Stimulated activated CD8-positive, alpha-beta memory T cell treated with anti-CD3 and anti-CD28 coated beads, Interleukin-15, amount 100 ng/mL, for 4 hours (primary cell): ENCODE measurements at regions not wholly inside any gene's neighbourhood (a gene's known extent, or its start where the extent isn't known, plus 50 kb on each side); places are given as distances from the start of the nearest gene placed in this dataset.
"Not testable (repeated sequence)": the region's sequence is repeated elsewhere in the genome, so short reads cannot be mapped to it uniquely, and the experiment has no call there.

Source experiments
- DNase-seq, 2 donors: peaks; one replicate each; pipeline ENCODE4 v3.0.0-alpha.2; 2020; ENCODE audit warnings: low read depth in 2 of 2

DNA sequence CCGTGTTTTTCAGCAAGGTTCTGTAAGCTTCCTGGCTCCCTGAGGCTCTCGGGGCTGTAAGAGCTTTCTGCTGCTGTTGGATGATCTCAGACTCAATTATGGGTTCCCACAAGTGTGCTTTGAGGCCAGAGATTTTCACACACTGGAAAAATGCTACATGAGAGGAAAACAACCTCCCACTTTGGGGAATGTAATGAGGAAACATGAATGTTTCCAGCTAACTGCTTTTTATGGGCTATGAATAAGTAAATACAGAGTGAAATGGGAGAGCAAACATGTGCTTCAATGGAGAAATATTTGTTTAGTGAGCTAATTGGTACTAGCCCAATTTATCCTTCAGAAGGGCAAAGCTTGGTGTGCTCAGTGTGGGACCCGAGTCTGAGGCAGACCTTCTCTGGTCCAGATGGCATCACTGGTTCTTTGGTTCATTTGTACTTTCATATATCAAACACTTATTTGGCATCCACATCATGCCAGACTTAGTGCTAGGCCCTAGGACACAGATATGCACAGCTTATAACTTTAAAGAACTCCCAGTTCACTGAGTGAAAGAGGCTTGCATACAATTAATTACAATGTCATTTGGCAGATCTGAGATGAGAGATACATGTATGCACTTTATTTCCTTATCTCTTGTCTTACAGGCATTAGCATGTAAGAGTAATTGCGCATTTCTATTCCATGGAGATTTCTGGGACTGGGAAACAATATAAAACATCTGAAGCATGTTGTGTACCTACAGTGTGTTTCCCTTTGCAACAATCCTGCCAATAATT is 248.8 kb downstream of the RDH14 start:
- DNase-seq: no peak

DNA sequence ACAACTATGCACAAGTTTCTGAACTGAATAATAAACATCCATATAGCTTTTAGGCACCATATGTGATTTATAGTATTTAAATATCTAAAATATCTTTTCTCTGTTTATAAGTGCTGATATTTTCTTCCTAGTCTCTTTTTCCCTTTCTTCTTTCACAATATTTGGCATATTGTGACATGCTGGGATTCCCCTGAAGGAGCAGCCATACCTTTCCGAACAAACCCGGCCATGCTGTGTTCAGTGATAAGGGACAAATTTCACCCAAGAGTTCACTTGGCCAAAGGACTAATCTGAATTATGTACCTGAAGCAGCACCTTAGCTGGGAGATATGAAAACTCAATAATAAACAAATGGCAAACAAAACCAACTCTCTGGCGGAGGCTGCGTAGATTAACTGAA is 250.8 kb downstream of the RDH14 start:
- no peak for DNase-seq

DNA sequence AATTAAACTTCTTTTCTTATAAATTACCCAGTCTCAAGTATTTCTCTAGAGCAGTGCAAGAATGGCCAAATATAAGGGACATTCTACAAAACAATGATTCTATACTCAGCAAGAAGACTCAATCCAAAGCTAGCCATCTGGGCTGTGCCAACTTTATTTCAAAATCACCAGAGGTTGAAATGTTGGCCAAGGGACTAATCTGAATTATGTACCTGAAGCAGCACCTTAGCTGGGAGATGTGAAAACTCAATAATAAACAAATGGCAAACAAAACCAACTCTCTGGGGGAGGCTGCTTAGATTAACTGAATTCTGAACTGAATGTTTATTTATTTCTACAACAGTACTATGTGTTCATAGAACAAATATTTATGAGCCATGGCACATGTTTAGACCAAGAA is 251.3 kb downstream of the RDH14 start:
- DNase-seq: no peak

DNA sequence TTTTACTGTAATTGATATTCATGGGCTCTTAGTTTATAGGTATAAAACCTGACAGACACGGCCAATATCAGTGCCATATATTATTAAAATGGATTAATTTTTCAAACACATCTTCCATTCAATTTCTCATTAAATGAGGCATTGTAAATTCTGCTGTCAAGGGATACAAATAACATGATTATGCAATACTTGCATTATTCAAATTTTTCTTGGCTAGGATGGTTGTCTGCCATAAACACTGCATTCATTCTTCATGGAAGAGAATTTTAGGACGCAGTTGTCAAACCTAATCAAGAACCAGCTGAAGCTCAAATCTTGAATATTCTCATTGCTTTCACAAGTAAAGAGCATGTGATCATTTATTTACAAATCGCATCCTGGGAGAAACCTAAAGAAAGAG is 255.6 kb downstream of the RDH14 start:
- no peak for DNase-seq

DNA sequence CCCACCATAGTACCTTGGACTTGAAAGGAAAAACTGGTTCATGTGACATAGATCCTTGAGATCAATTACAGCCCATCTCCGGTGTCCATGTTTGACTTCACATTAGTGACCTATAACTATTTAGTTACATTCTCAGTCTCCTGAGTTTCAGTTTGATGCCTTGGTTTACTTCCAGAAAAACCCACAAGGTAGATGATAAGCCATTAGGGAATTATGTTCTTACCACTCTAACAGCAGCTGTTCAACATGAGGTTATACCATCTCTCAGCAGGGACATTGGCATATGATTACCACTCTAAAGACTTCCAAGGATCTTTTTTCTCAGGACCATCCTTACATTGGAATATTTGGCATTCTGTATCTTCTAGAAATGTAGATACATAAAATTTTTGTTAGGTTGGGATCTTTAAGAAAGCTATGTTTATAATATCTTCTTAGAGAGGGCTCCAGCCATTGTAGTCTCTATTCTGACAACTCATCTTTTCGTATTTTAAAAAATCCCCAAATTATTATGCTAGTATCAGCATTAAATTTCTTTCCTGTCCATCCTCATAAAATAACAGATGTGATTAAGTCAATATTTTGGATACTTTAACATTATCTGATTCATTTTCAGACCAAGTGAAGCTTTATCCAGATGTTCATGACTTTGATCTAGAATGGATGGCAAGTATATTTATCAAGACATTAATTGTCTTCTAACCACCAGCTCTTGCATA is 258.9 kb downstream of the RDH14 start:
- DNase-seq: no peak

DNA sequence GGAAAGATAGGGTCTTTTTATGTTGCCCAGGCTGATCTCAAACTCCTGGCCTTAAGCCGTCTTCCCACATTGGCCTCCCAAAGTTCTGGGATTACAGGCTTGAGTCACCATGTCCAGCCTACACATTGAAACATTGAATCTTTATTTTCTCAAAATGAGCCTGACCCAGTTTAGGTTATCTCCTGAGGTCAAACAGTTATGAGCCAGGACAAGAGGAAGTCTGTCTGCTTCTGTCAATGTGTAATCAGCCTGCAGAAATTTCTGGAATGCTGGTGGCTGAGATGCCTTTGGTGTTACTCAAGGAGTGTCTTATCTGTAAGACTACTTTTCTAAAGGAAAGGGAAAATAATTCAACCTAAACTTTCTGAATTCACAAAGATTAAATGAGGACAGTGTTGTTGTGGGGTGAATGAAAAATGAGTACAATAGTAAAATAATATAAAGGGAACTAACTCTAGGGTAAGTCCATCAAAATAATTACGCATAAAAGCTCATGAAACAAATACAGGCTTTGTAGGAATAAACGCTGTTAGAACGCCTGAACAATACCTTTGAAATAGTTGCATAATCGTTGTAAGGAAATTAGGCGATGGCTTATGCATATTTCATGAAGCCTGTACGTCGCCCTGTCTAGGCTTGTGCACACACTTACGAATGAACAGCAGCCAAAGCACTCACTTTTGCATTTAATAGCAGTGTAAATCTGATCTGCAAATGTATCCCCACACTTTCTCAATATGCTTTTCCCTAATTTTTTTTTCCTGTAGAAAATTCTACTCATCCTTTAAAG is 260.8 kb downstream of the RDH14 start:
- no peak for DNase-seq

DNA sequence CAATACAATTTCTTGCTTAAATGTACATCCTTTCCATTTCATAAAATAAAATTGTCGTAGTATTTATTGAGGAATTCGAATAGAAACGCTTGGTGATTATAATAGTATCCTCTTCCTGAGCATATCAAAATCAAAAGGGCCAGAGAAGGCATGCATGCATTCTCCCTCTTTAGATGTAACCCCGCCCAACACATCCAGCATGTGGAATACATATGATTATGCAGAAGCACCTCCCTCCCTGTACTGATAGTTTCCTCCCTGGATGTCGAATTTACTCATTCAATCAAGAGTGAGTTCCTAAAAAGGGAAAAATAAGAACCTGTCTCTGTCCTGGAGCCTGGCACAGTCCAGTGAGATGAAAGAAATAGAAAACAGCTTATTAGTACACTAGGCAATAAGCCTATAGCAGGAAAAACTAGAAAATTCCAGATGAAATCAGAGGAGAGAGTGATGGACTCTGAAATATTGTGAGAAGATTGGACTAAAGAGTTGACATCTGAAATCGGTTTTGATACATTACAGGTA is 262.9 kb downstream of the RDH14 start:
- DNase-seq: no peak

DNA sequence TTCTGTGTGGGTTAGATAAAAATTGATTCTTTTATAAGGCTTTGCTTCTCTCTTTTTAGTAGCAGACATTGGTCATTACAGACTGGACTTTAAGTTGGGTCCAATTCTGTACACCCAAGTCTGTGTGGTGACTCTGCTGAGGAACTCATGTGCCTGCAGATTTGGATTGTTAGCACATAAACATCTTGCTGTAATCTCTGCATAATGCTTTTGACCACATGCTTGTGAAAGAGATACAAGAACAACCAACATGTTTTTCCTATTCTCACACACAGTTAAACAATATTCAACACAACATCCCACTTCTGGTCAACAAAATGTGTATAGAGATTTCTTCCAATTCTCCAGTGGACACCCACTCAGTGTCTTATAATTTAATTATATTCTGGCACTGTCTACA is 270.1 kb downstream of the RDH14 start:
- no peak for DNase-seq

DNA sequence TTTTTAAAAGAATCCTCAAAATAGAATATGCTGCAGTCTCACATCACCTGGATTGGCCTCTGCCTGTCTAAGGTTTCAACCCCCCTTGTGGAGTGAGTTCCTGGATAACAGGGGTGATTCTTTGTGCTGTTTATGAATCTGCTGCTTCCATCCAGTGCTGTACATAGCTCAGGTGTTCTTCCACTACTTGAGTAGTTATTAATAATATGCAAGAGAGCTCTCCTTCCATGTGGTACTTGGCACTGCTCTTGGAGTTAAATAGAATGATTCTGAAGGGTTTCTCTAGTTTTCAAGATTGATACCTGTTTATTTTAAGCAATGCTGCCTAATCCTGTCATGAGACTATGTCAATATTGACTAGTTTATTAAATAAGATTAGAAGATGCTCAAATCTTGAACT is 273.6 kb downstream of the RDH14 start:
- no peak for DNase-seq

DNA sequence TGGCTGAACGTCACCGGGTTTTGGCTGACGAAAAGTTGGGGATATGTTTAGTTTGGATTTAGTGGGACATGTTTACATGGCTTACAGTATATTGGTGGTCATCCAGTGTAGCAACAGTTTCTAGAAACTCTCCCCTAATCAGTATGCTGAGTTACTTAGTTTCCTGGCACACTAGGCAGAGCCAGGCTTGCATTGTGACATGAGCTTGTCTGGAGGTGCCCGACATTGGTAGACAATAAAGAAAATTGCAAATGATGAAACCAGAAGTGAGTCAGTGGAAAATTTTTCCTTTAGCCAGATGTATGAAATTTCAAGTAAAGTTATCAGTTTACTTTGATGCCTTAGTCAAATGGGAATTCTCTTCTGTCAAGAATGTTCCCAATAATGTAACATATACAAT is 276.1 kb downstream of the RDH14 start:
- DNase-seq: no peak

DNA sequence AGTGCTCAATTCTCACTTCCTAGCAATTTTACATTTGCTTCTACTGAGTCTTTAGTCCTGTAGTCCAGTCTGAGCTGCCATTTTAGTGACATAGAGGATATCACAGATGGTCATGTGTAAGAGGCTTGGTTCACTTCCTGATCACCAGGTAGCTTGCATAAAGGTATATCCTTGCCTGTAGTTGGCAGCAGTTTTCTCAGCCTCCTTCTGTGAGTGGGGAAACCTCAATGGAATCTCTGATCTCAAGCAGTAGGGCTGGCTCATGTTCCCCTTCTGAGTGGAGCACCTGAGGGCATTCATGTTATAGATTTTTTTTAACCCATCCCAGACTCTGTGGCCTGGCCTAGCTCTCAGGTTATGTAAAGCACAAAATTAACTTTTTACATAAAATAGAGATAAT is 278.4 kb downstream of the RDH14 start:
- no peak for DNase-seq

DNA sequence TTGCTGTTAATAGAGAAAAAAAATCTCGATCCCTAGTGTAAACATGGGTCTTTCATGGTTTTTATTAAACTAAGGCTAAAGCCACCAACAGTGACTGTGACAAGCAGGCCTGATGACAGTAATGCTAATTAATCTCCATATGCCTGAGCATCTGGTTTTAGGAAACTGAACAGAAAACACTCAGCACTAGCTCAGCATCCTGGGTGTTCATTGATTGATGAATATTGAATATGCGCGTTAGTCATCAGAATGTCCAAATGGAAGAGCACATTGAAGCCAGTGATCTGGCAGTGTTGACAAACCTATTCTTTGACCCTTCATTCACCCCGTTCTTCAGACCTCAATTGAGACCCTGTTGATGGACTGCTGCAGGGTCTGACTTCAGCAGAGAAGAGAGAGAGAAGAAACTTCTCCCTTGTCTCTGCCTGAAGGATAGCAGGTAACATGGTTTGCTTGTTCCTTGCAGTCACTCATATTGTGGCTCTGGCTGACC is 283.8 kb downstream of the RDH14 start:
- DNase-seq: no peak

DNA sequence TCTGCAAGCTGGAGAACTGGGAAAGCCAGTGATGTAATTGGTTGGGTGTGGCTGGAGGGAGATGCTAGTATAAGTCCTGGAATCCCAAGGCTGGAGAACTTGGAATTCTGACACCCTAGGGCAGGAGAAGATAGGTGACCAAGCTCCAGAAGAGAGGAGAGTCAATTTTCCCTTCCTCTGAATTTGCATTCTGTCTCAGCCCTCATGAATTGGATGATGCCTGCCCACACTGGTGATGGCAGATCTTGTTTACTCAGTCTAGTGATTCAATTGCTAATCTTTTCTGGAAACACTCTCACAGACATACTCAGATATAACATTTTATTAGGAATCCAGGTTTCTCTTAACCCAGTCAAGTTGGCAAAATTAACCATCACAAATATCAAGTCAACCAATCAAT is 287.2 kb downstream of the RDH14 start:
- no peak for DNase-seq

DNA sequence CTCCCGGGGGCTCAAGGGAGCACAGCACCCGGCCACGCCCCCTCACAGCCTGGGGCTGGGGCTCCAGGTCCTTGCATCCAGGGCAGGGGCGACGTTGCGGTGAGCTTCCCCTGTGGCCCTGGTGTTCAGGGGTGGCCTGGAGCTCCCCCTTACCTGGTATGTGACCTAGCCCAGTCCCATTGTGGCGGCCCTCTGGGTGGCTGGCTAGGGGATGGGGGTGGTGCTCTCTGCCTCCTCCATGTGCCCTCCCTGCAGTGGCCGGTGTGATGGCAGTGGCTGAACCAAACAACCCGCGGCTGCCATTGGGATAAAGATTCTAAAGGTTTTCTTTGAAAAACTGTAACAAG is 288.3 kb downstream of the RDH14 start:
- no peak for DNase-seq

DNA sequence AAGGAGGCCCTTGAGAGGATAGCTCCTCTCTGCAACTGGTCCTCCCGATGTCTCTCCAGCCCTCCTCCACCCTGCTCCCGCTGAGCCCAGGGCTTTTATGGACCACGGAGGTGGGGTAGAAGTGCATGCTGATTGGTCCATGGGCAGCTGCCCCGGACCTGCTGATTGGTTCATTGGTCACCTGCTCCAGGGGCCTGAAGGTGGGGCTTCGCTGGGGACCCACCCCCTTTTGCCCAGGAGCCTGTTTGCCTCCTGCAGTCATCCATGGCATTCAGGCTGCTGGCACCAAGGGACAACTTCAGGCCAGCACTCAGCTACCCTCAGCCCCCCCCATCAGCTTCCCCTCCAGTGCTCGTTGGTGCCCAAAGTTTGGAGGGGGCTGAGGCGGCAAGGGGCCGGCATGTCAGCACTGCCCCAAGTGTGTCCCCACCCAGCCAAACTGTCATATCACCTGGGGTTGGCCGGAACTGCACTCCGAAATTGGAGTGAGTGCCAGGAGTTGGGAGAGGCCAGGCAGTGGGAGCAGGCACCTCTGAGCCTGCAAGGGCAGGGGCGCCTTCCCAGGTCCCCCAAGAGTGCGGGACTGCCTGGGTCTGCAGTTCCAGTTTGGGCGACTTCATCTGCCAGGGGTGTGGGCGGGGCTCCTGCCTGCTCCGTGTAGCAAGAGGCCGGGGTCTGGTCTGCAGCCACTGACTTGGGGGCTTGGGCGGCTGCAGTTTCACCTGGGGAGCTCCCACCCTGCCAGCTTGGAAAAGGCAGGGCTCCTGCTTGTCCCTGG is 288.9 kb downstream of the RDH14 start:
- no peak for DNase-seq

DNA sequence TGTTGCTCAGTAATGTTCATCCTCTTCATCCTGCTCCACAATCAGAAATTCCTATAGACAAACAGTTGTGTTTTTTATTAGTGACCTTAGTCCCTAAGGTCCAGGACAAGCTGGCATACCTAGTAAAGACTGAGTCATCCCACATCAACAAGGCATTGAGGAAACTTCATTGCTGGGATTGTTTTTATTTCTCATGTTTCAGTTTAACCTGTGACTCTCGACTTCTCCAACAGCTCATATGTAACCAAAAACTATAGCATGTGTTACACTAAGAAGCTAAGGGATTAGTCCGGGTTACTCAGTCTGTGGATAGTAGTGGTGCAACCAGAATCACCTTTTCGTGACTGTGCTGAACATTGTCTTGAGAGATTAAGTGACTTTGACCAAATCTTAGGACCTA is 292.1 kb downstream of the RDH14 start:
- no peak for DNase-seq

DNA sequence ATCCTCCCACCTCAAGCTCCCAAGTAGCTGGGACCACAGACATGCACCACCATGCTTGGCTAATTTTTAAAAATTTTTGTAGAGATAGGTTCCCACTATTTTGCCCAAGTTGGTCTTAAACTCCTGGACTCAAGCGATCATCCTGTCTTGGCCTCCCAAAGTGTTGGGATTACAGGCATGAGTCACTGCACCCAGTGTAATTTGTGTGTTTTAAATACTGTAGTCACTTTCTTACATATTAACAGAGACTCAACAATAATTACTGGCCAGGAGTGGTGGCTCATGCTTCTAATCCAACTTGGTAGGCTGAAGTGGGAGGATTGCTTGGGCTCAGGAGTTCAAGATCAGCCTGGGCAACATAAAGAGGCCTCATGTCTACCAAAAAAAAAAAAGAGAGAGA is 293.0 kb downstream of the RDH14 start:
- no peak for DNase-seq

DNA sequence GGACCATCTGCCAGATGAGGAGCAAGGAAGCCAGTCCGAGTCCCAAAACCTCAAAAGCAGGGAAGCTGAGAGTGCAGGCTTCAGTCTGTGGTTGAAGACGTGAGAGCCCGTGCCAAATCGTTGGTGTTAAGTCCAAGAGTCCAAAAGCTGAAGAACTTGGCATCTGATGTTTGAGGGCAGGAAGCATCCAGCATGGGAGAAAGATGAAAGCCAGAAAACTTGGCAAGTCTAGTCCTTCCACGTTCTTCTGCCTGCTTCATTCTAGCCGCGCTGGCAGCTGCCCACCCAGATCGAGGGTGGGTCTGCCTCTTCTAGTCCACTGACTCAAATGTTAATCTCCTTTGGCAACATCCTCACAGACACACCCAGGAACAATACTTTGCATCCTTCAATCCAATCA is 293.8 kb downstream of the RDH14 start:
- not testable (repeated sequence) for DNase-seq

DNA sequence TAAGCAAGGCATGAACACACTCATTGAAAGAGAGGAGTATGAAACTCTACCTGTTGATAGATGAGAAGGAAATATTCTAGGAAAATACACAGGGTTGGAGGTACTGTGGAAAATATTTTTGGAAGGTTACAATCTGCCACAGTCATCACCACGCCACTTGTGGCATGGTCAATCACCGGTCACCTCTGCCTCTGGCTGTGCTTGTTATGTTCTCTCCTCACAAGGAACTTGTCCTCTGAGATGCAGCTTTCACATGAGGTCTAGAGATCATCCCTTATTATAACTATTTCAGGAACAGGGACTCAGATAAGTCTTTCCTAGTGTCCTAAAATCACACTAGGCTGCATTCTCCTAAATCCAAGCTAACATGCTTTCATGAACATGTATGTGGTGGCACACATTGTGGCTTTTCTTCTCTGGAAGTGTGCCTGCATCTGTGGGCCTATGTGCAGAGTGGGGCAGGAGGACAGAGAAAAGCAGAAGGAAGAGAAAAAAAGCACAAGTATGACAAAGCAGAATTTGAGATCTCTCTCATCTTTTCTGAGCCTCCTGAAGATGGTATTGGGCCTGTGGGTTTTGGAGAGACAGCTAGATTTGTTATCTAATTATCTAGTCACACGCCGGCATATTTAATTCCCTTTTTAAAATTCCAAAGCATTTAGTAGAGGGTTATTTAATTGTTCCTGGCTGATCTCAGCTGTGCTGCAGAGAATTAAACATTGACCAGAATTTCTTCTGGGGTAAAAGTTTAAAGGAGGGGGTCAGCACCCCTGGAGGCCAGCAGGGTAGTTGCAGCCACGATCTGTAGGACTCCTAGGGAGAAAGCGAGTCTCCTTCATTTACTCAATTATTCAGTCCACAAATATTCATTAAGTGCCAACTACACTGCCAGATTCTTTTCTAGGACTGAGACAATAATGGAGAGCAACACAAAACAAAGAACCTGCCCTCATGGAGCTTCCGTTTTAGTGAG is 294.6 kb downstream of the RDH14 start:
- no peak for DNase-seq

DNA sequence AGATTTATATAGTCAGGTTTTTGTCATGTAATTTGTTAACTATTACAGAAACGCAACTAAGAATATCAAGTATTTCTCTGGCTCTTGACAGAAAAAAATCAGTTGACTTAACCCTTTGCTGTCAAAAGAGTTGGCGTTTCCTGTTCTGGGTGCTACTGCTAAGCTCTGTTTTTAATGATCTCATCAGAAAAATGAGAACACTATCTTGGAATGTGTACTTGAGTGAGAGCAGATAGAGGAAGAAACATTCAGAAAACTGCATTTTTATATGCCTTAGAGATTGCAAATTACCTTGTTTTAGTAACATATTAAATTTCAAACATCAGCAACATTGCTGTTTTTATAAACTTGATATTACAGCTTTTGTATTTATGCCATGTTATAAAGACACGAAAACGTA is 297.9 kb downstream of the RDH14 start:
- no peak for DNase-seq
